ENCODE measurements at regions not wholly inside any gene's neighbourhood (a gene's known extent, or its start where the extent isn't known, plus 50 kb on each side); places are given as distances from the start of the nearest gene placed in this dataset.

- intact Hi-C loops (cut with DNase I; ENCODE audit: low total_unique reads): no loop called here
- no peak for DNase-seq
- Histone ChIP-seq H3K4me1 (peaks cover 0 to 6% (median 0%) of the 10 kb centered on the region in 4 donors), H3K36me3 (no peaks in the 10 kb centered on the region), H3K27ac (no peak overlapping the region), H3K9me3 (no peaks in the 10 kb centered on the region), H3K4me3 (no peak overlapping the region), H3K27me3 (no peaks in the 10 kb centered on the region)
- TF ChIP-seq CTCF (IDR thresholded peaks at IDR 0.05): no peak
Measured at GRCh38 chr12:22971247-22971646, 346.3 kb downstream of the ETNK1 start.

DNA sequence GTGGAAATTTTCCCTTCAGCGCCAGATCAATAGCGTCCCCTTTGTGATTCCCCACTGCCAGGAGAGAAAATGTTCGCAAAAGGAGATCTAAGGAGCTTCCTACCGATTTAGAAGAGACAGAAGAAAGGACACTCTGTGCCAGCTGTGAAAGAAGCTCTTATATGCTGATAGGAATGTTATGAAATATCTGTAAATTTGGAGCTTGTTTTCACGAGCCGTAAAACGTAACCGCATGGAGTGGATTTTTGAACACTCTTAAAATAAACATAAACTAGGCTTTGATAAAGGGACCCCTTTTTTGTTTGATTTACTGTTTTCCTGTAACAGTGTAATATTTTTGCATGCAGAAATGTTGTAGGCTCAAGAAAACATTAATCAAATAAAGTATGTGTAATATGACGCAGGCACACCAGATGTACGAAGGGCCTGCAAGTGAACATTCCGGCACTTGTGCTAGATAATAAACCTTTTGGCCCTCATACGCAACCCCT lies 346.8 kb downstream of the ETNK1 start:
- no peak for TF ChIP-seq CTCF (IDR thresholded peaks at IDR 0.05)
- DNase-seq: no peak
- Histone ChIP-seq H3K36me3 (no peaks in the 10 kb centered on the region), H3K9me3 (no peaks in the 10 kb centered on the region), H3K4me1 (peaks cover 0 to 6% (median 0%) of the 10 kb centered on the region in 4 donors), H3K4me3 (no peak overlapping the region), H3K27me3 (no peaks in the 10 kb centered on the region), H3K27ac (no peak overlapping the region)
- intact Hi-C loops (cut with DNase I; ENCODE audit: low total_unique reads): no loop called here

DNA sequence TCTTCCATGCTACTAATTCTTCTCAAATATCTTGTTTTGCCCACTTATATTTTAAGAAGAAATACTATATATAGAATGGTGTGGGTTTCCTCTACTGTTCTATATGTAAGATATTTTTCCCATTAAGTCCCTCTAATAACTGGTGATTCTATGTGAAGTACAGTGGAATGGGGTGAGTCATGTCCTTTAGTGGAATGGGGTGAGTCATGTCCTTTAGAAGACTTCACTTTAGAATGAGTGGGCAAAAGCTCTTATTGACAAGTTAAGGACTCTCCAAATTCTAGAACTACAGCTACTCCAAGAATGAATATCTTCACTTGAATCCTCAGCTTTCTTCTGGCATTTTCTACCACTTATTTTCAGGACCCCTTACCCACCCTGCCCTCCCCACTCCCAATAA lies 349.9 kb downstream of the ETNK1 start:
- no peaks in the 10 kb centered on the region for H3K27me3 ChIP-seq
- H3K4me3 ChIP-seq: no peak overlapping the region
- H3K36me3 ChIP-seq: no peaks in the 10 kb centered on the region
- DNase-seq: no peak
- no peak for TF ChIP-seq CTCF (IDR thresholded peaks at IDR 0.05)
- no peak overlapping the region for H3K27ac ChIP-seq
- intact Hi-C loops (cut with DNase I; ENCODE audit: low total_unique reads): no loop called here
- H3K4me1 ChIP-seq: peaks cover 0 to 18% (median 0%) of the 10 kb centered on the region in 4 donors
- H3K9me3 ChIP-seq: no peaks in the 10 kb centered on the region

DNA sequence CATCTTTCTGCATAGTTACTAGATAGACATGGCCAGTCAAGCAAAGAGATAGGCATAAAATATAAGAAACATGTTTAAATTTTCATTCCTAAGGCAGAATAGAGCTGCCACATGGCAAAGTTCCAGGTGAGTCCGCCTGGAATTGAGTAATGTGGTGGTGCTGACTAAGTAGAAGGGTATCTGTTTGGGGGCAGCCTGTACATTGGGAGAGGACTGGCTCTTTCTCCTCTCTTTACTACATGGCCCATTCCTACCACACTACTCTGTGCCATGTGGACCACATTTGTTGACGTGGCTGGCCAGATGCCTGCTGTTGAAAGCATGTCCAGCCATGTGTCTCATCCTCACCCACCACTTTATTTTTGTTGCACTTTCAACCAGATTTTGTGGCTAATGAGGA lies 354.0 kb downstream of the ETNK1 start:
- no peak for TF ChIP-seq CTCF (IDR thresholded peaks at IDR 0.05)
- Histone ChIP-seq H3K36me3 (no peaks in the 10 kb centered on the region), H3K27ac (no peak overlapping the region), H3K27me3 (no peaks in the 10 kb centered on the region), H3K4me3 (no peak overlapping the region), H3K9me3 (no peaks in the 10 kb centered on the region), H3K4me1 (peaks cover 0 to 21% (median 0%) of the 10 kb centered on the region in 4 donors)
- intact Hi-C loops (cut with DNase I; ENCODE audit: low total_unique reads): no loop called here
- no peak for DNase-seq

DNA sequence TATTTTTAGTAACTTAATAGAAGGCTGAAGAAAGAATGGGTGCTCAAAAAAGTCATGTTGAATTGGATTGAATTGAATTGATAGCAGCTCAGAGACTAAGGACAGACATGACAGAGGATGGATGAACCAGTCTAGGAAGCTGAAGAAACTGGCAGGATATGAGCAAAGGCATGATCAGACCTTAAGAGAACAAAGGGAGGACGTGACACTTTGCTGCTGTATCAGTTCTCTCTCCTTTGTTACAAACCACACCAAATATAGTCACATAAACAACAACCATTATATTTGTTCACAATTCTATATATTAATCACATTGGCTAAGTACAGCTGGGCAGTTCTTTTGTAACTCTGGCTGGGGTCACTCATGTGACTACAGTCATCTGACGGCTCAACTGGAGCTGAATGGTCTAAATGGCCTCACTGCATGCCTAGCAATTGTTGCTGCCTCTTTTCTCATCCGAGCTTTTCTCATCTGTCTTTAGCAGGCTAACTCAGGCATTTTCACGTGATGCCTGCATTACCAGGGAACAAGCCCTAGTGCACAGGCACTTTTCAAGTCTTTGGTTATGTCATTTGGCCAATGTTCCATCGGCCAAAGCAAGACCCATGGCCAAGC lies 355.0 kb downstream of the ETNK1 start:
- Histone ChIP-seq H3K36me3 (no peaks in the 10 kb centered on the region), H3K9me3 (no peaks in the 10 kb centered on the region), H3K4me3 (no peak overlapping the region), H3K27me3 (no peaks in the 10 kb centered on the region), H3K27ac (no peak overlapping the region), H3K4me1 (peaks cover 0 to 20% (median 0%) of the 10 kb centered on the region in 4 donors)
- no peak for DNase-seq
- intact Hi-C loops (cut with DNase I; ENCODE audit: low total_unique reads): no loop called here
- TF ChIP-seq CTCF (IDR thresholded peaks at IDR 0.05): no peak

Measured in tibial artery (tissue), 4 donors.